Thyroid gland (tissue), 4 donors: ENCODE measurements at regions not wholly inside any gene's neighbourhood (a gene's known extent, or its start where the extent isn't known, plus 50 kb on each side); places are given as distances from the start of the nearest gene placed in this dataset.

Experiments used
- DNase-seq, 2 donors: peaks; one replicate each; pipeline ENCODE4 v3.0.0-alpha.2; 2019
- H3K27ac ChIP-seq, 3 donors: fragments of 200-600 bp; sonication (generic); 1 replicate in 2 of 3; 2 replicates in 1 of 3; pipeline ENCODE4 v1.5.1; 2016 to 2019; ENCODE audit warnings: mild to moderate bottlenecking in 1 of 3, moderate library complexity in 1 of 3
- H3K27me3 ChIP-seq: fragments of 200-600 bp; sonication (generic); one replicate; pipeline ENCODE4 v1.5.1; 2019
- H3K36me3 ChIP-seq, 2 donors: fragments of 200-600 bp; sonication (generic); one replicate each; pipeline ENCODE4 v1.5.1; 2016 to 2019
- H3K4me1 ChIP-seq, 2 donors: fragments of 200-600 bp; sonication (generic); one replicate each; pipeline ENCODE4 v1.5.1; 2017 to 2019
- H3K4me3 ChIP-seq, 3 donors: fragments of 200-600 bp; sonication (generic); replicated peaks in 1 of 3; 1 replicate in 2 of 3; 2 replicates in 1 of 3; pipeline ENCODE4 v1.5.1; 2016; ENCODE audit warnings: mild to moderate bottlenecking in 1 of 3
- H3K9me3 ChIP-seq: fragments of 200-600 bp; sonication (generic); one replicate; pipeline ENCODE4 v1.5.1; 2017
- POLR2A ChIP-seq, 2 donors: fragments of 450-650 bp; IDR thresholded peaks; one replicate each; pipeline ENCODE4 v1.6.1; 2017; ENCODE audit warnings: antibody characterized with exemption in 2 of 2, mild to moderate bottlenecking in 2 of 2, moderate library complexity in 1 of 2
- WGBS, 2 donors: methylation state at CpG; one replicate each; pipeline ENCODE4 v1.1.5; 2017; 5-methylcytosine and 5-hydroxymethylcytosine counted together
- intact Hi-C: fragments of 100-400 bp; cut with DNase I; formaldehyde crosslinking; loops from one replicate; pipeline ENCODE4 v1.15.1; 2023
- TF ChIP-seq, protein P1 (sequence below), 6 experiments: fragments of 200-600 bp in 3 of 6; fragments of 450-650 bp in 3 of 6; sonication (generic) in 3 of 6; IDR thresholded peaks; one replicate each; pipeline ENCODE4 v1.5.1; 2016 to 2019; ENCODE audit warnings: antibody characterized with exemption in 6 of 6, mild to moderate bottlenecking in 2 of 6, inconsistent platforms in 1 of 6, moderate library complexity in 1 of 6

DNA sequence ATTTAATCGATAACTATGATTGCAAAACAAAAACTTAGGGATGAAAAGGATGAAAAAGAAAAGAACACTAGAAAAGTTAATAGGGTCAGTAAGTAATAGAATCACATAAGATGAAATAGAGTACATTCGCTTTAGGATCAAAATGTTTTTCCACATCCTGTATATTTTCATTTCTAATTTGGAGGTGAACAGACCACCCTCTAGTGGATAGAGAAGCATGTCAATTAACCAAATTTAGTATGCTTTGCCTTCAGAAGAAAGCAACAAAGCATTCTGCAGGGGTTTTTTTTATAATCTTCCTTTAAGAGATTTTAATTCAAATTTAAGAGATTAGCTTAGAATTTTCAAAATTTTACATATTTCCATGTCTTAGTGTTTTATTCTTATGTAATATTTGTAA lies 611.0 kb upstream of the SGCG start:
- H3K27me3 ChIP-seq, result no peaks in the 10 kb centered on the region
- WGBS, 2 donors, result 91 to 93% methylated on average over 2 of the region's 2 CpGs
- no peaks in the 10 kb centered on the region for H3K9me3 ChIP-seq
- intact Hi-C loops, result no loop called here
- TF ChIP-seq, protein P1, sequence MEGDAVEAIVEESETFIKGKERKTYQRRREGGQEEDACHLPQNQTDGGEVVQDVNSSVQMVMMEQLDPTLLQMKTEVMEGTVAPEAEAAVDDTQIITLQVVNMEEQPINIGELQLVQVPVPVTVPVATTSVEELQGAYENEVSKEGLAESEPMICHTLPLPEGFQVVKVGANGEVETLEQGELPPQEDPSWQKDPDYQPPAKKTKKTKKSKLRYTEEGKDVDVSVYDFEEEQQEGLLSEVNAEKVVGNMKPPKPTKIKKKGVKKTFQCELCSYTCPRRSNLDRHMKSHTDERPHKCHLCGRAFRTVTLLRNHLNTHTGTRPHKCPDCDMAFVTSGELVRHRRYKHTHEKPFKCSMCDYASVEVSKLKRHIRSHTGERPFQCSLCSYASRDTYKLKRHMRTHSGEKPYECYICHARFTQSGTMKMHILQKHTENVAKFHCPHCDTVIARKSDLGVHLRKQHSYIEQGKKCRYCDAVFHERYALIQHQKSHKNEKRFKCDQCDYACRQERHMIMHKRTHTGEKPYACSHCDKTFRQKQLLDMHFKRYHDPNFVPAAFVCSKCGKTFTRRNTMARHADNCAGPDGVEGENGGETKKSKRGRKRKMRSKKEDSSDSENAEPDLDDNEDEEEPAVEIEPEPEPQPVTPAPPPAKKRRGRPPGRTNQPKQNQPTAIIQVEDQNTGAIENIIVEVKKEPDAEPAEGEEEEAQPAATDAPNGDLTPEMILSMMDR (IDR thresholded peaks at IDR 0.05), result no peak
- no peak for TF ChIP-seq POLR2A (IDR thresholded peaks at IDR 0.05)
- H3K36me3 ChIP-seq, result no peaks in the 10 kb centered on the region
- no peak overlapping the region for H3K4me3 ChIP-seq
- no peak overlapping the region for H3K27ac ChIP-seq
- H3K4me1 ChIP-seq, result no peaks in the 10 kb centered on the region
- no peak for DNase-seq

DNA sequence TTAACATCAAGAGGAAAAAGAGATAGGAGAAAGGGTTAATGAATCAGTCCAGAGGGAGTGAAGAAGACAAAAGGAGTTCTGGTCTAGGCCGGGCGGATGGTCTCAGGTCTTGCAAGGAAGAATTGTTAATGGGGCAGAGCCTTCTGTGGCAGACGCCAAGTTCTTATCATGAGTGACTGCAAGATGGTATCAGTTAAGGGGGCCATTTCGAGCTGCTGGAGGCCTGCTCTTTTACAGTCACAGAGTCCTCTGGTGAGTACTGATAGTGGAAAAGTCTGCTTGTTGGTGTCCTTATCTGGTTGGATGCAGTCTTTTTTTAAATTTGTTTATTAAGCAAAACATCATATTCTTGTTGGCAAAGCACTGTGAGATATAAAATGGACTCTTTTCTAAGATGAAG lies 590.9 kb upstream of the SGCG start:
- Histone ChIP-seq H3K4me1 (no peaks in the 10 kb centered on the region), H3K9me3 (no peaks in the 10 kb centered on the region), H3K27ac (no peak overlapping the region), H3K36me3 (no peaks in the 10 kb centered on the region), H3K4me3 (no peak overlapping the region), H3K27me3 (no peaks in the 10 kb centered on the region)
- DNase-seq, result no peak
- TF ChIP-seq POLR2A (IDR thresholded peaks at IDR 0.05), result no peak
- TF ChIP-seq, protein P1 (IDR thresholded peaks at IDR 0.05), result no peak
- 59 to 66% methylated on average over 4 of the region's 4 CpGs for WGBS, 2 donors
- intact Hi-C loops, result no loop called here

DNA sequence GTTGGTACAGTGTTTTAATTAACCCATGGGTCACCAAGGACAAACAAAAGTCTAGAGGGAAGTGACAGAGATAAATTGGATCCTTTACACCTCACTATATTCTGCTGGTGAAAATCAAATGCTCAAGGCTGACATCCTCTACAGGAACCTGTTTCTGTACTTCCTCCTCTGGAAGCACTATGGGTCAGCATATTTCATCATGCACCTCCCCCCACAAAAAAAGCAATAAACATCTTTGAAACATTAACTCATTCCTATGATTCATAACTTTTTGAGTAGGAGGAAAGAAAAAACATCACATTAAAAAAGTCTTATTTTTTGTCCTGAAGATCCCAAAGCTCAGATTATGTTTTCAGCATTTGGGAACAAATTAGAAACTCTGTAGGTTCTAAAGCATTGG lies 588.3 kb upstream of the SGCG start:
- Histone ChIP-seq H3K36me3 (no peaks in the 10 kb centered on the region), H3K27ac (no peak overlapping the region), H3K9me3 (no peaks in the 10 kb centered on the region), H3K4me3 (no peak overlapping the region), H3K4me1 (no peaks in the 10 kb centered on the region), H3K27me3 (no peaks in the 10 kb centered on the region)
- intact Hi-C loops, result no loop called here
- DNase-seq, result no peak
- TF ChIP-seq, protein P1 (IDR thresholded peaks at IDR 0.05), result no peak
- TF ChIP-seq POLR2A (IDR thresholded peaks at IDR 0.05), result no peak

DNA sequence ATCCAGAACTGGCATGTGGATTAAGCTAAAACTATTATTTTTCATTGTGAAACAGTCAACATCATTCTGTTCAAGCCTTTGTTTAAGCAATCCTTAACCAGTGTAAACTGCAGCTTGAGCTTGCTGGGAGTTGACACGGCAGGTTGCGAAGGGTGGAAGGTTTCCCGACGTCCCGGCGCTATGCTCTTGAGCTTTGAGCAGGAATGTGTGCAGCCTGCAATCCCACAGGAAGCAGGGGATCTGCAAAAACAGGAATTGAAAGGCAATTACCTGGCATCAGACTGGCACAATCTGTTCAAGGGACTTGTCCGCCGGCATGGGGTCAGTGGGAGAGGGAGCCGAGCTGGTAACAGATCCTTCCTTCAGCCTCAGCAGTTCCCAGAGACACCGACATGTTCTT lies 586.7 kb upstream of the SGCG start:
- H3K4me1 ChIP-seq, result no peaks in the 10 kb centered on the region
- TF ChIP-seq, protein P1 (IDR thresholded peaks at IDR 0.05), result no peak
- TF ChIP-seq POLR2A (IDR thresholded peaks at IDR 0.05), result no peak
- H3K27me3 ChIP-seq, result no peaks in the 10 kb centered on the region
- DNase-seq, result no peak
- intact Hi-C loops, result no loop called here
- 33 to 46% methylated on average over 10 of the region's 10 CpGs for WGBS, 2 donors
- H3K27ac ChIP-seq, result no peak overlapping the region
- H3K4me3 ChIP-seq, result no peak overlapping the region
- H3K9me3 ChIP-seq, result no peaks in the 10 kb centered on the region
- no peaks in the 10 kb centered on the region for H3K36me3 ChIP-seq

DNA sequence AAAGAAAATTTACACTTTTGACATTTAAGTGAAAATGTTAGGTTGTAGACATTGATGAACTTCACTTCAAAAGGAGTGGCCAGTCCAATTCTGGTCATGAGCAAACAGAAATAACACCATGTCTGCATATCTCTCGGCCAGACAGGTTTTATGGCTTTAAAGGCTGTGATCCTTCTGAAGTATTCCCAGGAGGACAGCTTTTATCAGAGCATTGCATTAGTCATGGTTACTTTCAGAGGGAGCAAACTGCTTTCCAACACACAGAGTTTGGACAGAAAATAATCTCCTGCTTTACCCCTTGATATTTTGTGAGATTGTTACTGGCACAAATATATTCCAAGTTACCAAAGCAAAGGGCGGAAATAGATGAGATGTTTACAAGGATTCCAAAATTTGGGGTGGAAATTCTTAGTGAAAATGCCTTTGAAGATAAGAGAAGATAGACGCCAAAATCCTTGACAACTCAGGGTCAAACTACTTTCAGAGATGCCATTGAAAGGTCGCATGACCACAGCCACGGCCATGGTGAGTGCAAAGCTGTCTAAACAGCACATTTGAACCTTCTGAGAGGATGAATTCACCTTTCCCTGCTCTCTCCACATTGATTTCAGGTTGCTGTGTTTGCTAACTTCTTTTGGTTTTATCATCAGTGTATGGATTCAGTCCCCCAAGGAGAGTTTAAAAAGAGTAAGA lies 584.5 kb upstream of the SGCG start:
- Histone ChIP-seq H3K4me3 (no peak overlapping the region), H3K4me1 (no peaks in the 10 kb centered on the region), H3K27ac (no peak overlapping the region), H3K36me3 (no peaks in the 10 kb centered on the region), H3K27me3 (no peaks in the 10 kb centered on the region), H3K9me3 (no peaks in the 10 kb centered on the region)
- no peak for DNase-seq
- 56 to 66% methylated on average over 5 of the region's 5 CpGs for WGBS, 2 donors
- intact Hi-C loops, result no loop called here
- TF ChIP-seq POLR2A (IDR thresholded peaks at IDR 0.05), result no peak
- TF ChIP-seq, protein P1 (IDR thresholded peaks at IDR 0.05), result no peak
